ENCODE measurements at regions not wholly inside any gene's neighbourhood (a gene's known extent, or its start where the extent isn't known, plus 50 kb on each side); places are given as distances from the start of the nearest gene placed in this dataset.

- no peak for TF ChIP-seq CTCF (IDR thresholded peaks at IDR 0.05)
- no peak for TF ChIP-seq POLR2A (IDR thresholded peaks at IDR 0.05)
Observed at GRCh38 chr2:47653902-47654789, 83.4 kb upstream of the KCNK12 start.

Data from testis (tissue), 2 donors.